ENCODE measurements at regions not wholly inside any gene's neighbourhood (a gene's known extent, or its start where the extent isn't known, plus 50 kb on each side); places are given as distances from the start of the nearest gene placed in this dataset.

- TF ChIP-seq EZH2 (IDR thresholded peaks at IDR 0.05): no peak
- TF ChIP-seq POLR2AphosphoS5 (IDR thresholded peaks at IDR 0.05; ENCODE audit: borderline replicate concordance, low read depth, low read length): no peak
Measured at GRCh38 chr12:20205854-20206253, 162.5 kb upstream of the PDE3A start.
